PC-3 (cell line): ENCODE measurements at regions not wholly inside any gene's neighbourhood (a gene's known extent, or its start where the extent isn't known, plus 50 kb on each side); places are given as distances from the start of the nearest gene placed in this dataset.

Source experiments
- ATAC-seq: fragments of 200-7000 bp; cut with Tn5 transposase; 2 replicates; pipeline ENCODE4 v1.9.1; 2020; ENCODE audit warnings: mild to moderate bottlenecking, moderate library complexity
- BruUV-seq: library from RNA; stranded (reverse); fragments of 400-500 nt; replicated peaks from 2 replicates; lab custom pipeline; 2021; lab: Mats Ljungman, UMichigan
- CTCF ChIA-PET: fragments of 300-600 bp; sonication (Branson Sonifier 250); formaldehyde crosslinking; loops from one replicate; lab custom pipeline; 2022; ENCODE audit warnings: antibody characterized with exemption; lab: Charles Lee
- POLR2A ChIA-PET: fragments of 300-600 bp; sonication (Branson Sonifier 250); formaldehyde crosslinking; loops from one replicate; lab custom pipeline; 2022; ENCODE audit warnings: antibody characterized with exemption; ENCODE audit not compliant: unreplicated experiment; lab: Charles Lee
- DNase-seq: peaks from one replicate; pipeline ENCODE4 v3.0.0-alpha.2; 2015
- H2AFZ ChIP-seq: fragments of 300-600 bp; sonication (generic); 2 replicates; pipeline ENCODE4 v1.6.0; 2016; ENCODE audit warnings: antibody characterized with exemption, low read length
- H3F3A ChIP-seq: fragments of 300-600 bp; sonication (generic); one replicate; pipeline ENCODE4 v1.6.0; 2017; ENCODE audit warnings: antibody characterized with exemption, low read length, control low read depth, mild to moderate bottlenecking; ENCODE audit not compliant: unreplicated experiment
- H3K27ac ChIP-seq: fragments of 300-600 bp; sonication (generic); 2 replicates; pipeline ENCODE4 v1.5.1; 2016; ENCODE audit warnings: mild to moderate bottlenecking, low read length
- H3K27me3 ChIP-seq: fragments of 300-600 bp; sonication (generic); 2 replicates; pipeline ENCODE4 v1.6.1; 2016; ENCODE audit warnings: low read length, mixed read lengths
- H3K36me3 ChIP-seq: fragments of 300-600 bp; sonication (generic); 2 replicates; pipeline ENCODE4 v1.6.1; 2016; ENCODE audit warnings: low read depth, mixed run types, low read length, mixed read lengths
- H3K4me1 ChIP-seq: fragments of 300-600 bp; sonication (generic); 2 replicates; pipeline ENCODE4 v1.5.1; 2016; ENCODE audit warnings: low read length; ENCODE audit not compliant: insufficient read depth
- H3K4me2 ChIP-seq: fragments of 300-600 bp; sonication (generic); 2 replicates; pipeline ENCODE4 v1.6.0; 2016; ENCODE audit warnings: low read length
- H3K4me3 ChIP-seq: fragments of 300-600 bp; sonication (generic); 2 replicates; pipeline ENCODE4 v1.5.1; 2016; ENCODE audit warnings: mild to moderate bottlenecking, low read length, mixed read lengths
- H3K79me2 ChIP-seq: fragments of 300-600 bp; sonication (generic); 2 replicates; pipeline ENCODE4 v1.6.1; 2017; ENCODE audit warnings: low read length, mixed read lengths
- H3K9ac ChIP-seq: fragments of 300-600 bp; sonication (generic); 2 replicates; pipeline ENCODE4 v1.6.0; 2016; ENCODE audit warnings: mild to moderate bottlenecking, low read length
- H3K9me2 ChIP-seq: fragments of 300-600 bp; sonication (generic); replicated peaks from 2 replicates; pipeline ENCODE4 v1.6.1; 2016; ENCODE audit warnings: mixed run types, low read length, mixed read lengths
- H3K9me3 ChIP-seq: fragments of 300-600 bp; sonication (generic); 2 replicates; pipeline ENCODE4 v1.6.1; 2016; ENCODE audit warnings: low read length, mixed read lengths
- H4K20me1 ChIP-seq: fragments of 300-600 bp; sonication (generic); 2 replicates; pipeline ENCODE4 v1.6.1; 2016; ENCODE audit warnings: low read length, mixed read lengths
- EZH2 ChIP-seq: fragments of 300-600 bp; sonication (generic); IDR thresholded peaks from one replicate; pipeline ENCODE4 v1.6.1; 2017; ENCODE audit warnings: antibody characterized with exemption, mild to moderate bottlenecking, low read length; ENCODE audit not compliant: unreplicated experiment
- EZH2phosphoT487 ChIP-seq: fragments of 300-600 bp; sonication (generic); IDR thresholded peaks from 2 replicates; pipeline ENCODE4 v1.6.1; 2018; ENCODE audit warnings: mild to moderate bottlenecking, antibody characterized with exemption, low read length, borderline replicate concordance
- intact Hi-C: fragments of 100-400 bp; cut with micrococcal nuclease; formaldehyde crosslinking; loops from 2 replicates; pipeline ENCODE4 v1.9.0; 2023
- TF ChIP-seq, protein P1 (sequence below): fragments of 300-600 bp; sonication (generic); conservative IDR thresholded peaks from 2 replicates; pipeline ENCODE4 v1.5.1; 2017; ENCODE audit warnings: antibody characterized with exemption, low read depth, mild to moderate bottlenecking, low read length

DNA sequence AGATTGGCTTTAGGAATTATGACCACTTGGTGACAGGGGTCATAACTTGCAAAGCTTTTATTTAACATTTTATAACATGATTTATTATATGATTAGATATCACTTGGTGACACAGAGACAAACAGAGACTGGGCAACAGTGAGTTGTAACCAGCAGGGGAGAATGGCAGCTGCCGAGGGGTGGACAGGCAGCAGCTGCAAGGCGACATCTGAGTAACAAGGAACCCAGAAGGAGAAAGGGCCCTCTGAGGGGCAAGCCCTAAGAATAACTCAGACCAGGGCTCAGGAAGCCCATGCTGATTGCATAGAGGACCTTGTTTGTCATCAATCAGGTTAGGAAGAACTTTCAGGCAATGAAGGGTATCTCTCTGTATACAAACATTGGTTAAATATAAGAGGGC, 339.9 kb upstream of the SOX11 start:
- Histone ChIP-seq H3K9ac (no peak overlapping the region), H3K9me3 (no peaks in the 10 kb centered on the region), H3K9me2 (no peaks in the 10 kb centered on the region), H3K4me1 (no peaks in the 10 kb centered on the region), H3K79me2 (no peaks in the 10 kb centered on the region), H3F3A (no peaks in the 10 kb centered on the region), H3K27me3 (no peaks in the 10 kb centered on the region), H3K4me2 (no peak overlapping the region), H2AFZ (no peak overlapping the region), H3K4me3 (no peak overlapping the region), H3K36me3 (no peaks in the 10 kb centered on the region), H3K27ac (no peak overlapping the region), H4K20me1 (no peaks in the 10 kb centered on the region)
- TF ChIP-seq, protein P1, sequence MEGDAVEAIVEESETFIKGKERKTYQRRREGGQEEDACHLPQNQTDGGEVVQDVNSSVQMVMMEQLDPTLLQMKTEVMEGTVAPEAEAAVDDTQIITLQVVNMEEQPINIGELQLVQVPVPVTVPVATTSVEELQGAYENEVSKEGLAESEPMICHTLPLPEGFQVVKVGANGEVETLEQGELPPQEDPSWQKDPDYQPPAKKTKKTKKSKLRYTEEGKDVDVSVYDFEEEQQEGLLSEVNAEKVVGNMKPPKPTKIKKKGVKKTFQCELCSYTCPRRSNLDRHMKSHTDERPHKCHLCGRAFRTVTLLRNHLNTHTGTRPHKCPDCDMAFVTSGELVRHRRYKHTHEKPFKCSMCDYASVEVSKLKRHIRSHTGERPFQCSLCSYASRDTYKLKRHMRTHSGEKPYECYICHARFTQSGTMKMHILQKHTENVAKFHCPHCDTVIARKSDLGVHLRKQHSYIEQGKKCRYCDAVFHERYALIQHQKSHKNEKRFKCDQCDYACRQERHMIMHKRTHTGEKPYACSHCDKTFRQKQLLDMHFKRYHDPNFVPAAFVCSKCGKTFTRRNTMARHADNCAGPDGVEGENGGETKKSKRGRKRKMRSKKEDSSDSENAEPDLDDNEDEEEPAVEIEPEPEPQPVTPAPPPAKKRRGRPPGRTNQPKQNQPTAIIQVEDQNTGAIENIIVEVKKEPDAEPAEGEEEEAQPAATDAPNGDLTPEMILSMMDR = no peak
- TF ChIP-seq EZH2phosphoT487 (no peak), EZH2 (no peak)
- ATAC-seq (no peak), DNase-seq (no peak)
- ChIA-PET CTCF (no interaction called here), POLR2A (no interaction called here)
- intact Hi-C loops = no loop called here
- BruUV-seq = no TSS peak

DNA sequence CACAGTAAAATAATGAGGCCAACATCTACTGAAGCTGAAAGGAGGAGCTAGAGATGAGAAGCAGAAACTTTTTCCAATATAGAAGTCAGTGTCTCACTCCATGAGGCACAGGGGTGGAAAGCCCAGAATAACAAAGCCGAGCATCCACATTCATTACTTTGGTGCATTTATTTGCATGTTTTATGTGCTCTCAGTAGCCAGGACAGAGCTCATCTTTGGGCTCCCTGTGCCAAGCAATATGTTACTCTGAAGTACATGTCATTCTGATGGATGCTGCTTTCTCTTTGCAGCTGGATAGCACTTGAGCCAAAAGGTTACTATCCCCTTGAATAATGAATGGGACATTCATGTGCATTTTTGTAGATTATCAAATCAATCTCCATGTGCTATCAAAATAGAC, 338.6 kb upstream of the SOX11 start:
- CTCF ChIA-PET = no interaction called here
- Histone ChIP-seq H3K9me3 (no peaks in the 10 kb centered on the region), H3K4me3 (no peak overlapping the region), H3F3A (no peaks in the 10 kb centered on the region), H3K9me2 (no peaks in the 10 kb centered on the region), H4K20me1 (no peaks in the 10 kb centered on the region), H3K9ac (no peak overlapping the region), H3K27ac (no peak overlapping the region), H3K79me2 (no peaks in the 10 kb centered on the region), H3K4me2 (no peak overlapping the region), H3K36me3 (no peaks in the 10 kb centered on the region), H3K27me3 (no peaks in the 10 kb centered on the region), H3K4me1 (no peaks in the 10 kb centered on the region), H2AFZ (no peak overlapping the region)
- ATAC-seq (no peak), DNase-seq (no peak)
- POLR2A ChIA-PET = no interaction called here
- TF ChIP-seq EZH2 (no peak), EZH2phosphoT487 (no peak)
- TF ChIP-seq, protein P1 = no peak
- intact Hi-C loops = no loop called here
- no TSS peak for BruUV-seq

DNA sequence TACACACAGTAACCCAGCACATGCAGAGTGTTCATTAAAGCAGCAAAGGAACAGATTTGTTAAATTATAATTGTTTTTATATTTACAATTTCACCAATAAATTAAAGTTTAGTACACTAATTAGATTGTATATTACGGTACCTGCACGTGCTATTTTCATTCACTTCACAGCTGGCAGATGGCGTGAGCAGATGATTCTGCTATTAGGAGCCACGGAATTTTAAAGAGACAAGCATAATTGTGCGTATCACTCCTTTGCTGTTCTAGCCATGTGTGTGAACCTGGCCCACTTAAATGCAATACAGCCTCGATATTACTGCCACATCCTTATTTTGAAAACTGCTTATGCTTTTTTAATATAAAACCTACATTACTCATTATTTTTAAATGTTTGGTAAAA, 332.8 kb upstream of the SOX11 start:
- CTCF ChIA-PET = no interaction called here
- Histone ChIP-seq H3K79me2 (no peaks in the 10 kb centered on the region), H3K9ac (no peak overlapping the region), H4K20me1 (no peaks in the 10 kb centered on the region), H3K27me3 (no peaks in the 10 kb centered on the region), H3F3A (no peaks in the 10 kb centered on the region), H2AFZ (no peak overlapping the region), H3K9me2 (no peaks in the 10 kb centered on the region), H3K4me2 (no peak overlapping the region), H3K4me1 (no peaks in the 10 kb centered on the region), H3K9me3 (no peaks in the 10 kb centered on the region), H3K27ac (no peak overlapping the region), H3K4me3 (no peak overlapping the region), H3K36me3 (no peaks in the 10 kb centered on the region)
- ATAC-seq (no peak), DNase-seq (no peak)
- intact Hi-C loops = no loop called here
- TF ChIP-seq EZH2 = no peak
- TF ChIP-seq EZH2phosphoT487 = no peak
- TF ChIP-seq, protein P1 = no peak
- no TSS peak for BruUV-seq
- POLR2A ChIA-PET = no interaction called here
